Liver (tissue), 3 donors: ENCODE measurements at regions not wholly inside any gene's neighbourhood (a gene's known extent, or its start where the extent isn't known, plus 50 kb on each side); places are given as distances from the start of the nearest gene placed in this dataset.

ENCODE experiments used
- CTCF ChIP-seq: fragments of 150-350 bp; IDR thresholded peaks from 2 replicates; pipeline ENCODE4 v1.5.1; 2017; ENCODE audit warnings: improper control_type of control experiment, low read depth, low read length; ENCODE audit not compliant: missing input control
- EGR1 ChIP-seq, 2 donors: IDR thresholded peaks; 2 replicates each; pipeline ENCODE4 v1.6.1; 2016 to 2018; ENCODE audit warnings: antibody characterized with exemption in 2 of 2, low read depth in 2 of 2
- SP1 ChIP-seq: IDR thresholded peaks from 2 replicates; pipeline ENCODE4 v1.6.1; 2018; ENCODE audit warnings: antibody characterized with exemption, mild to moderate bottlenecking
- ZBTB33 ChIP-seq: IDR thresholded peaks from 2 replicates; pipeline ENCODE4 v1.6.1; 2016; ENCODE audit warnings: antibody characterized with exemption
- donor health status: healthy.
- donor health status: healthy.

GRCh38 chr16:51416926-51417325 lies 265.9 kb upstream of the SALL1 start:
- TF ChIP-seq CTCF = no peak
- TF ChIP-seq SP1 = no peak
- TF ChIP-seq ZBTB33 = no peak
- no peak for TF ChIP-seq EGR1 (IDR thresholded peaks at IDR 0.05; ENCODE audit: low read depth in 2 of 2)
